GF-D8 (cell line): ENCODE measurements at regions not wholly inside any gene's neighbourhood (a gene's known extent, or its start where the extent isn't known, plus 50 kb on each side); places are given as distances from the start of the nearest gene placed in this dataset.

Source experiments
- DNase-seq: peaks from one replicate; lab custom pipeline; 2025; lab: John Stamatoyannopoulos, UW

- DNase-seq, result no peak
Measured at GRCh38 chr6:163986313-163986712, 571.8 kb downstream of the QKI start.

DNA sequence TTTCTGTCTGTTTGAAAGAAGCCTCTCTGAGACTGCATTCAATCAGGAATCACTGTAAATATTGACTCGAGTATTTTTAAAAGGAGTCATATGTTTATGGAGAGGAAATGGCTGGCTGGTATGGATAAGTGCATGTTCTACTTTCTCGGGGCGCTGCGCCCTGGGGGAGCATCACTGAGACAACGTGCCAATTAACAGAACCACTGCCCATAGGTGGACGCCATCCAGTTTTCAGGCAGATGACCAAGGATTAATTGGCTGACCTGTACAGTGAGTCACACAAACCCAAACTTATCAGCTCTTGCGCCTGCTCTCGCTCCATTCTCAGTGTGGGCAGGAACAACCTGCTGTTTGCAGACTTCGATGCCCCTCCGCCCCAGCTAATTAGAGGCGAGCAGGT lies 571.2 kb downstream of the QKI start:
- DNase-seq, result no peak

DNA sequence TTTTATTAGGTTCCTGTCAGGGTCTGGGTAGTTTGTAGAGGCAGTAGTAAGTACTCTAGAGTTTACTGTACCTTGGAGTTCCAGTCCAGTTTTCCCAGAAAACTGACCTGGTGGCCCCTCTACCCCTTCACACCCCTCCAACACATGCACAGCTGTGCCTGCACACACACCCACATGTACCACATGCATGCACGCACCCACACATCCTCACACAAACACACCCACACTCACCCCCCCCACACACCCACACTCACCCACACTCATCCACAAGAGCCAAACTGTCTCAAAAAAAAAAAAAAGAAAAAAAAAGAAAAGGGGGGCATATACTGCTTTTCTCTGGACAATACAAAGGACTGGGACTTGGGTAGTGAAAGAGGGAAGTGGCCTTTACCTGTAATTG lies 570.5 kb downstream of the QKI start:
- DNase-seq, result no peak

- no peak for DNase-seq
Measured at GRCh38 chr6:163984124-163984936, 569.8 kb downstream of the QKI start.

DNA sequence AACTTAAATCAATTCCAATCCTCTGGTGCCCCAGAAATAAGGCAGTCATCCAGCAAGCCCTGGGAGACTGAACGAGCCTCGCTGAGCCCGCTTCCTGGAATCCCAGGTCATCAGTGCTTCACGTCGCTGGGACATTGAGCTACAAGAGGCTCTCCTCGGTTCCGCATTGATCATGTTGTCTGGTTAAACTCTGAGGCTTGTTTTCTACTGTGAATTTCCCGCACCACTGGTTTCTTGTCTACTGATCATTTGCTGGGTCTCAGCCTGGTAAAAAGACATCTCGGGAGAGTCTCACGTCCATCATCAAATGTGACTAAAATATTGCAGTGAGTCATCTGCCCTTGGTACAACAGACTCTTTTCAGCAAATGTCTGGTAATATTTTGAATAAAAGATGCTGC lies 569.2 kb downstream of the QKI start:
- no peak for DNase-seq

- no peak for DNase-seq
Measured at GRCh38 chr6:163974322-163974721, 559.8 kb downstream of the QKI start.

GRCh38 chr6:163971841-163972838 lies 557.6 kb downstream of the QKI start:
- no peak for DNase-seq

- DNase-seq, result no peak
Measured at GRCh38 chr6:163970846-163971564, 556.5 kb downstream of the QKI start.

DNA sequence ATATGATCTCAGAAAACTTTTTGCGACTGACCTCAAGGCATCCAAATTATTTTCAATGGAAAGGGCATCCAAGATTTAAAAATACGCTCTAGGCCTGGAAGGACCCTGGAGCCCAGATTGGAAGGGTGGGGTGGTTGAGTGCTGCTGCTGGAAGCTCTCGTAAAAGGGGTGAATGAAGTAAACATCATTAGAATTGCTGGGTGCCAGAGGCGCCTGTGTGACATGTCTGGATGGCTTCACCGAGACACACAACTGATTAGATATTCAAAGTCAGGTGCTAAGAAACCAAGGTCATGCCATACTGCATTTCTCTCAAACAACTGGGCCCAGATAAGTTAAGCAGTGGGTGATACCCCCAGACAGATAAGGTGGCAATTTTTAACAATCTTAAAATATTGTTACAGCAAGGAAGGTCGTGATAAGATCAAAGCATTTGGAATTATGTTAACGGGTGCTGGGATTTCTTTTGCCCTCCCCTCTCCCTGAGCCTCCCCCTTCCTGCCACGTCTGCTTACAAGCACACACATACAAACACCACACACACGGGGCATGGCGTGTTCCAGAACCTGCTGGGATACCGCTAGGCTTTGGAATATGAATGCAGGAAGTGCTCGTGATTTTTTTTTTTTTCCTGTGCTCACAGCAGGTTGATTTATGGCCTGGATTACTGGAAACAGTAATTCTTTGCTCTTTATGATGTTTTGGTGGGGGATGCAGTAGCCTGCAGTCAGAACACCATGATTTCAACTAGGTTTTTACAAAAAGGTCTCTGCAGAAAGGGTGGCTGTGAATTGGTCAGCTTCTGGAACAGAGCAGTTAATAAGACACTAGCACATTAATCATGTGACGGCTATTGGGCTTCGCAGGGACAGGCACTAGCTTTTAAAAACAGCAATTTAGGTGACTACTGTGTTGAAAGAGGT lies 551.2 kb downstream of the QKI start:
- no peak for DNase-seq

- no peak for DNase-seq
Measured at GRCh38 chr6:163964789-163965188, 550.3 kb downstream of the QKI start.

- DNase-seq, result no peak
Measured at GRCh38 chr6:163963205-163964120, 548.9 kb downstream of the QKI start.

GRCh38 chr6:163962627-163963117 lies 548.2 kb downstream of the QKI start:
- no peak for DNase-seq

- DNase-seq, result no peak
Measured at GRCh38 chr6:163960128-163960527, 545.6 kb downstream of the QKI start.

DNA sequence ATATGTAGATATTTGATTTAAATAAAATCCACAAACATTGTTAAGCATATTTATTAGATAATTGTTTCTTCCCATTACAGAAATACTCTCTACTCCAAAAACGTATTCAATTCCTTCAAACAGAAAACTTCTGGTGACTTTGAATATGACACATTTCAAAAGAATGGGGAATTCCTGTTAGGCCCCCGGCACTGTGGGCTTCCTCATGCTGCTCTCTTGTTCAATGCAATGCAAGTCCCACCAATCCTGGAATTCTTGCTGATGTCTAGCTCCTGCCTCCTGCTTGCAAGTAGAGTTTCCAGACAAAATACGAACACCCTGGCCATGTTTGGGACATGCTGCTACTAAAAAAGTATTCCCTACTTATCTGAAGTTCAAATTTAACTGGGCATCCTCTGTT lies 544.1 kb downstream of the QKI start:
- no peak for DNase-seq

DNA sequence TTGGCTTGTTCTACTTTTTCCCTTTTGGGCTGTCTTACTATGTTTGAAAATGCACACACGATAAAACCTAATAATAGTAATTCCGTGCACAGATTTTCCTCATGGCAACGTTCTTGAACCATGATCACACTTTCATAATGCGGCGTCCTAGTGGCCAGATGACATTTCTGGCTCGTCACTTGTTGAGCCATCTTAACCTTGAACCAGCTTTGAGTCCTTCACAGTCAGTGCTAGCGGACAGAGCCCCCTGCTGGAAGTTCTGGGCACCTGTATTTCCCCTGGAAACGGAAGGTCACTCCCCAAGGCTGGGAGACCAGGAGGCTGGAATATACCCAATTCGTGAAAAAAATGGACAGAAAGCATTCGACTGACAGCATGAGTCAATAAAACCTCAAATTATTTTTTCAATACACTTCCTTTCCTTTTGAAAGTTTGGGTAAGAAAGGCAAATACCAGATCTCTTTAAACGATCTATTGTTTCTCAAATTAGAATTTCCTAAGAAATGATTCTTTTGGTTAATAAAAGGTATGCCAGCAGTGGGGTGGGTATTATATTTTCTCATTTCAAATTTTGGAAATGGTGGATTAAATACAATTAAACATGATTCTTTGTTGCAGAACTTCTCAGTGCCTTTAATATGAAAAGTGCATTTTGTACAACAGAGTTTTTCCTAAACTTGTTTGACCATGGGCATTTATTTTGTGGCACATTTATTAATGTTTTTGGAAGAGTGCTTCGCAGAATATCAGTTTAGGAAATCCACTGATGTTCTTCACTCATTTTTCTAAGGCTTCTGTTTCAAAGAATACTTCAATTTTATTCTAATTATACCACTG lies 542.3 kb downstream of the QKI start:
- DNase-seq, result peak; percentile 3

DNA sequence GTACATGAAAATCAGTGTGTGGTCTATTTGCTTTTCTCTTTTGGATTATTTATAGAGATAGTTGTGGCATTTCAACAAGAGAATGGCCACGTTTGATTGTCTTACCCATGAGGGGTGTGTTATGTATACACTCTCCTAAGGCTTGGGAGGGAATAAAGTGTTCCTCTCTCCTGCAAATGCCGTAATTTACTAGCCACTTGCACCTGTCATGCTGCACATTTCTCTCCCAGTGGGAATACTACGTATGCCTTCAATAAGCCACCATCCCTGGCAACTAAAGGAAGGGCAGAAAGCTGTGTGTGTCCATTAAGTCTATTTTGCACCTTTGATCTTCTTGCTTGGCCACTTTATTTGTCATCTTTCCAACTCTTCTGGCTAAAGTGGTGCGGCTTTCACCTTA lies 541.2 kb downstream of the QKI start:
- no peak for DNase-seq

- DNase-seq, result no peak
Measured at GRCh38 chr6:163955096-163955495, 540.6 kb downstream of the QKI start.

GRCh38 chr6:163954088-163954775 lies 539.7 kb downstream of the QKI start:
- no peak for DNase-seq
